ENCODE measurements at regions not wholly inside any gene's neighbourhood (a gene's known extent, or its start where the extent isn't known, plus 50 kb on each side); places are given as distances from the start of the nearest gene placed in this dataset.

GRCh38 chr3:78041486-78041885, 1001.6 kb downstream of the ROBO2 start:
- TF ChIP-seq CTCF (IDR thresholded peaks at IDR 0.05 in 8 of 11, conservative IDR thresholded peaks at IDR 0.05 in 3 of 11) (no peak), POLR2A (IDR thresholded peaks at IDR 0.05) (no peak), POLR2AphosphoS5 (IDR thresholded peaks at IDR 0.05) (no peak)
- intact Hi-C loops (cut with DNase I; ENCODE audit: low total_unique reads), result no loop called here
- Histone ChIP-seq H3K9me3 (peaks cover 0 to 2% (median 0%) of the 10 kb centered on the region in 8 donors), H3K36me3 (no peaks in the 10 kb centered on the region), H3K4me1 (no peaks in the 10 kb centered on the region), H3K4me3 (no peak overlapping the region), H3K27ac (no peak overlapping the region), H3K27me3 (replicated peaks in 1 of 7) (no peaks in the 10 kb centered on the region)
- WGBS, 5 donors, result 85 to 97% (median 90%) methylated on average over 1 of the region's 1 CpG
- no peak for DNase-seq

- H3K9me3 ChIP-seq, result no peaks in the 10 kb centered on the region
- no peaks in the 10 kb centered on the region for H3K36me3 ChIP-seq
- H3K27me3 ChIP-seq (replicated peaks in 1 of 7), result no peaks in the 10 kb centered on the region
- H3K4me3 ChIP-seq, result no peak overlapping the region
- no peaks in the 10 kb centered on the region for H3K4me1 ChIP-seq
- TF ChIP-seq CTCF (IDR thresholded peaks at IDR 0.05 in 8 of 11, conservative IDR thresholded peaks at IDR 0.05 in 3 of 11), result no peak
- TF ChIP-seq POLR2AphosphoS5 (IDR thresholded peaks at IDR 0.05), result no peak
- TF ChIP-seq POLR2A (IDR thresholded peaks at IDR 0.05), result no peak
- intact Hi-C loops (cut with DNase I; ENCODE audit: low total_unique reads), result no loop called here
- H3K27ac ChIP-seq, result no peak overlapping the region
- DNase-seq, result no peak
- 85 to 93% (median 89%) methylated on average over 6 of the region's 6 CpGs for WGBS, 5 donors
Observed at GRCh38 chr3:78046566-78046965, 1006.7 kb downstream of the ROBO2 start.

GRCh38 chr3:78048698-78049097, 1008.8 kb downstream of the ROBO2 start:
- Histone ChIP-seq H3K36me3 (no peaks in the 10 kb centered on the region), H3K27ac (no peak overlapping the region), H3K9me3 (no peaks in the 10 kb centered on the region), H3K4me3 (peak overlapping the region in 2 of 8 donors; percentile 3 to 53), H3K4me1 (no peaks in the 10 kb centered on the region), H3K27me3 (replicated peaks in 1 of 7) (no peaks in the 10 kb centered on the region)
- WGBS, 5 donors, result 25 to 45% (median 31%) methylated on average over 3 of the region's 3 CpGs
- no peak for TF ChIP-seq POLR2A (IDR thresholded peaks at IDR 0.05)
- no peak for TF ChIP-seq CTCF (IDR thresholded peaks at IDR 0.05 in 8 of 11, conservative IDR thresholded peaks at IDR 0.05 in 3 of 11)
- no peak for TF ChIP-seq POLR2AphosphoS5 (IDR thresholded peaks at IDR 0.05)
- no peak for DNase-seq
- intact Hi-C loops (cut with DNase I; ENCODE audit: low total_unique reads), result no loop called here

GRCh38 chr3:78049521-78049920, 1009.6 kb downstream of the ROBO2 start:
- 81 to 89% (median 84%) methylated on average over 4 of the region's 4 CpGs for WGBS, 5 donors
- no peaks in the 10 kb centered on the region for H3K9me3 ChIP-seq
- TF ChIP-seq POLR2AphosphoS5 (IDR thresholded peaks at IDR 0.05) (no peak), CTCF (IDR thresholded peaks at IDR 0.05 in 8 of 11, conservative IDR thresholded peaks at IDR 0.05 in 3 of 11) (no peak), POLR2A (IDR thresholded peaks at IDR 0.05) (no peak)
- H3K36me3 ChIP-seq, result no peaks in the 10 kb centered on the region
- no peak for DNase-seq
- no peak overlapping the region for H3K4me3 ChIP-seq
- H3K27me3 ChIP-seq (replicated peaks in 1 of 7), result no peaks in the 10 kb centered on the region
- no peak overlapping the region for H3K27ac ChIP-seq
- intact Hi-C loops (cut with DNase I; ENCODE audit: low total_unique reads), result no loop called here
- H3K4me1 ChIP-seq, result no peaks in the 10 kb centered on the region
